GM12878 (cell line): ENCODE measurements at regions not wholly inside any gene's neighbourhood (a gene's known extent, or its start where the extent isn't known, plus 50 kb on each side); places are given as distances from the start of the nearest gene placed in this dataset.

Source experiments
- EP300 ChIP-seq, 2 experiments: fragments of 150-350 bp in 1 of 2; IDR thresholded peaks; 2 replicates each; pipeline ENCODE4 v1.6.1; 2011 to 2012; ENCODE audit warnings: low read depth in 2 of 2, low read length in 2 of 2, borderline replicate concordance in 1 of 2, improper control_type of control experiment in 1 of 2, inconsistent platforms in 1 of 2; ENCODE audit not compliant: control insufficient read depth in 1 of 2
- TF ChIP-seq, protein P1 (sequence below), 3 experiments: IDR thresholded peaks in 2 of 3; conservative IDR thresholded peaks in 1 of 3; 2 replicates each; pipeline ENCODE4 v1.5.1; 2011; ENCODE audit warnings: low read depth in 3 of 3, low read length in 3 of 3, mild to moderate bottlenecking in 3 of 3, control low read depth in 2 of 3, moderate library complexity in 2 of 3, inconsistent platforms in 1 of 3, mixed read lengths in 1 of 3; ENCODE audit not compliant: control insufficient read depth in 2 of 3, insufficient read depth in 1 of 3; ENCODE audit errors: extremely low read depth in 1 of 3

DNA sequence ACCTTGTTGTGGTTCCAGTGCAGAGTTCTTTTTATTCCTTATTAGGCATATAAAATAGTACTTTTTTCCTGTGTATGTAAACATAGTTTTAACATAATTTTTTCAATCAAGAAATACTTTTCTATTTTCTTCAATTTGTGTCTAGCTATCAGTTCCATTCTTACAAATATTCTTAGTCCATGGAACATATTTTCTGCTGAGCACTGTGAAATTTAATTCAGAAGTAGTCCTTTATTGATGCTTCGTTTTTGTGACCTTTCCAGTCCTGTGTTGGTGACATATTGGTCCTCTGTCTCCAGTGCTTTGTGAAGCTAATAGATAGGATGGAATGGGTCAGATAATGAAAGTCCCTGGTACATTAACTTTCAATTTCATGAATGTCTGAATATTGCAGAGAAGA, 325.1 kb downstream of the SAMD5 start:
- no peak for TF ChIP-seq EP300 (IDR thresholded peaks at IDR 0.05; ENCODE audit: borderline replicate concordance in 1 of 2, control insufficient read depth in 1 of 2, low read depth in 2 of 2, low read length in 2 of 2)
- TF ChIP-seq, protein P1, sequence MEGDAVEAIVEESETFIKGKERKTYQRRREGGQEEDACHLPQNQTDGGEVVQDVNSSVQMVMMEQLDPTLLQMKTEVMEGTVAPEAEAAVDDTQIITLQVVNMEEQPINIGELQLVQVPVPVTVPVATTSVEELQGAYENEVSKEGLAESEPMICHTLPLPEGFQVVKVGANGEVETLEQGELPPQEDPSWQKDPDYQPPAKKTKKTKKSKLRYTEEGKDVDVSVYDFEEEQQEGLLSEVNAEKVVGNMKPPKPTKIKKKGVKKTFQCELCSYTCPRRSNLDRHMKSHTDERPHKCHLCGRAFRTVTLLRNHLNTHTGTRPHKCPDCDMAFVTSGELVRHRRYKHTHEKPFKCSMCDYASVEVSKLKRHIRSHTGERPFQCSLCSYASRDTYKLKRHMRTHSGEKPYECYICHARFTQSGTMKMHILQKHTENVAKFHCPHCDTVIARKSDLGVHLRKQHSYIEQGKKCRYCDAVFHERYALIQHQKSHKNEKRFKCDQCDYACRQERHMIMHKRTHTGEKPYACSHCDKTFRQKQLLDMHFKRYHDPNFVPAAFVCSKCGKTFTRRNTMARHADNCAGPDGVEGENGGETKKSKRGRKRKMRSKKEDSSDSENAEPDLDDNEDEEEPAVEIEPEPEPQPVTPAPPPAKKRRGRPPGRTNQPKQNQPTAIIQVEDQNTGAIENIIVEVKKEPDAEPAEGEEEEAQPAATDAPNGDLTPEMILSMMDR (IDR thresholded peaks at IDR 0.05 in 2 of 3, conservative IDR thresholded peaks at IDR 0.05 in 1 of 3; ENCODE audit: control insufficient read depth in 2 of 3, extremely low read depth in 1 of 3, insufficient read depth in 1 of 3, low read depth in 3 of 3, low read length in 3 of 3) = no peak
